ENCODE measurements at regions not wholly inside any gene's neighbourhood (a gene's known extent, or its start where the extent isn't known, plus 50 kb on each side); places are given as distances from the start of the nearest gene placed in this dataset.
A peak's percentile ranks its signal among the peaks of the same experiment; 100 is the strongest.
"Not testable (repeated sequence)": the region's sequence is repeated elsewhere in the genome, so short reads cannot be mapped to it uniquely, and the experiment has no call there.

DNA sequence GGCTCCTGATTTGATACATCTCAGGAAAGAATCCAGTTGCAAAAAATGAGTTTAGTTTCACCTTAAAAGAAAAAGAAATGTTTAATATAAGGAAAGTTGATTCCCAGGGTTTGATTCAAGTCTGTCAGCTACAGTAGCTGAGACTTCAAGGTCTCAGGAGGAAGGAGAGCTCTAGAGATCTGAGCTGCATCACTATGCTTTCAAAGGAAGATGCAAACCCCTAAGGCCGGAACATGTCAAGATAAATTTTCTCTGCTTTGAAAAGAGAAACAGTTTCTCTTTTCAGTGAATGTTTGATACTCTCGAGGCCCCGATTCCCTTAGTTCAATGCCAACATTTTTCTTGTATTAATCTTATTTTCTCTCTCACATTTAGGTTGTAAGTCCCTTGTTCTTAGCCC, 128.6 kb downstream of the RGPD3 start:
- peaks cover 0 to 2% (median 0%) of the 10 kb centered on the region in 9 donors for H3K9me3 Mint-ChIP-seq
- peak overlapping the region in 7 of 10 donors; percentile 6 to 88 (median 71) for H3K27ac Mint-ChIP-seq
- DNase-seq (no peak), ATAC-seq (no peak)
- peaks cover 0 to 2% (median 0%) of the 10 kb centered on the region in 3 donors for H3K36me3 Mint-ChIP-seq
- H3K4me3 Mint-ChIP-seq: peak overlapping the region in 1 of 10 donors; percentile 1
- H3K4me1 Mint-ChIP-seq: peaks cover 0 to 4% (median 2%) of the 10 kb centered on the region in 4 donors
- POLR2A ChIA-PET: no interaction called here
- H3K27me3 Mint-ChIP-seq: peaks cover 0 to 5% (median 0%) of the 10 kb centered on the region in 5 donors

DNA sequence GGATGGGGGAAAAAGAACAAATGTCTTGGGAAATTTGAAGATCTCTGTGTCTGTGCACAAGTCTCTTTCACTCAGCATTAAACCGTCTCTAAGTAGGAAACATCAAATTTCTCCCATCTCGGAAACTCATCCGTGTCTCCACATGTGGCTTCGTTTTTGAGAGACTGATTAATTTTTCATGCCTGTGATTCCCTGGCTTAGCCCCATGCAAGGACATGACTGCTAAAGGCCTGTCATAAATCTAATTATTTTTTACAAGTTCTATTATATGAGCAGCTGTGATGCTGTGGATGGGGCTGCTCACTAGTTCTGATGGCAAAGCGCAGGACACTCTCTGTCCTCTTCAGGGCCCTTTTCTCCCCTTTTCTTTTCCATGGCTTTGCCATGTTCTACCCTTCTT, 129.1 kb downstream of the RGPD3 start:
- DNase-seq (no peak), ATAC-seq (no peak)
- Mint-ChIP-seq H3K27ac (peak overlapping the region in 5 of 10 donors; percentile 44 to 88 (median 78)), H3K4me3 (no peak overlapping the region), H3K27me3 (peaks cover 0 to 5% (median 0%) of the 10 kb centered on the region in 5 donors), H3K4me1 (peaks cover 0 to 4% (median 2%) of the 10 kb centered on the region in 4 donors), H3K36me3 (peaks cover 0 to 2% (median 0%) of the 10 kb centered on the region in 3 donors), H3K9me3 (peaks cover 0 to 2% (median 0%) of the 10 kb centered on the region in 9 donors)
- POLR2A ChIA-PET: no interaction called here

DNA sequence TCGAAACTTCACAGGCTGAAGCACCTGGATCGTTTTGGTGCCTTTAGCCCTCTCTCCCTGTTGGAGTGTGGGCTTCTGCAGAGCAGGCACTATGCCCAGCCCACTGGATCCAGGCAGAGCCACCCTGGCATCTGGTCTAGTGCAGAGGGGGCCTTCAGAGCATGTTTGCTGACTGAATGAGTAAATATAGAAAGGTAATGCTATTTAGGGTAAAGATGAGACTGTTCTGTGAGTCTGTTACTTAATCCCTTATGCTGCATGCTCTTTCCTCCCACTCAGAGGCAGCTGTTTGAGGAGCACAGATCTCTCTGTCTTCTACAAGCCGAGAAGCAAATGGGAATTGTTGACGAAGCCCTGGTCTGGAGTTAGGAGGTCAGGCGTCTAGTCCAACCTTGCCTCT, 130.2 kb downstream of the RGPD3 start:
- H3K9me3 Mint-ChIP-seq: peaks cover 0 to 2% (median 0%) of the 10 kb centered on the region in 9 donors
- no peak for ATAC-seq
- POLR2A ChIA-PET: no interaction called here

DNA sequence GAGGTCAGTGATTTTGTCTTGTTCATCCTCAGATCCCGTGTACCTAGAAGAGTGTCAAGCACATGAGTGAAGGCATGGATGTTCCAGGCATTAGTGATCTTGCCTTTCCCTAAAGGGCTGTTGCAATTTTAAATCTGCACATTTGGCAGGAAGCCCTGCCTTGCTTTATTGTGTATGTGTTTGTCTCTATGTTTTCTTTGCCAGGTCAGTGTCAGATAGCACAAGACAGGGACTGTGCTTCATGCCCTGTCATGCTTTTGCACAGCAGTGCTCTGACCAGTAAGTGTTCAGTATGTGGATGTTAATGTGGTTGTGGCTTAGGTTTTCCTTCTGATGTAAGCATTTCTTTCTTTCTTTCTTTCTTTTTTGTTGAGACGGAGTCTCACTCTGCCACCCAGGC, 131.5 kb downstream of the RGPD3 start:
- POLR2A ChIA-PET: no interaction called here
- no peak overlapping the region for H3K4me3 Mint-ChIP-seq
- no peak overlapping the region for H3K27ac Mint-ChIP-seq
- peaks cover 0 to 5% (median 0%) of the 10 kb centered on the region in 5 donors for H3K27me3 Mint-ChIP-seq
- H3K36me3 Mint-ChIP-seq: no peaks in the 10 kb centered on the region
- ATAC-seq (no peak), DNase-seq (no peak)
- H3K4me1 Mint-ChIP-seq: peaks cover 3 to 12% (median 8%) of the 10 kb centered on the region in 4 donors
- no peaks in the 10 kb centered on the region for H3K9me3 Mint-ChIP-seq

More for the DNA sequence above, 130.2 kb downstream of the RGPD3 start:
- peaks cover 0 to 4% (median 2%) of the 10 kb centered on the region in 4 donors for H3K4me1 Mint-ChIP-seq
- no peak for DNase-seq
- H3K27me3 Mint-ChIP-seq: peaks cover 0 to 5% (median 0%) of the 10 kb centered on the region in 5 donors
- H3K36me3 Mint-ChIP-seq: no peaks in the 10 kb centered on the region
- no peak overlapping the region for H3K4me3 Mint-ChIP-seq
- no peak overlapping the region for H3K27ac Mint-ChIP-seq

DNA sequence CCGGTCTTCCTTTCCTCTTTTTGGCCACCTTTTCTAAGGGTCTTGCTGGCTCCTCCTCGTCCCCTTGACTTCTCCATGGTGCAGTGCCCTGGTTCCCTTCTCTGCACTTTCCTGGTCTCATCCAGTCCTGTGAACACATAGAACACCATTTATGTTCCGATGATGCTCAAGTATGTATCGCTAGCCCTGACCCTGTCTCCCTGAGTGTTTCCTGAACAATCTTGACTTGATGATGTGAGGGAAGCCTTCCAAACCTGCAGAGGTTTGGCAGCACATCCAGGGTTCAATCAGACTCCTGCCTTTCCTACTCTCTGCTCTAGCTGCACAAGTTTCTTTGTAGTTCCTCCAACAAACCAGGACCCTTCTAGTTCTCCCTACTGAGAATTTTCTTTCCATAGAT, 132.1 kb downstream of the RGPD3 start:
- POLR2A ChIA-PET: no interaction called here
- H3K4me1 Mint-ChIP-seq: peaks cover 6 to 15% (median 9%) of the 10 kb centered on the region in 4 donors
- no peaks in the 10 kb centered on the region for H3K36me3 Mint-ChIP-seq
- peaks cover 0 to 5% (median 0%) of the 10 kb centered on the region in 5 donors for H3K27me3 Mint-ChIP-seq
- DNase-seq: no peak
- no peak overlapping the region for H3K4me3 Mint-ChIP-seq
- H3K9me3 Mint-ChIP-seq: no peaks in the 10 kb centered on the region
- H3K27ac Mint-ChIP-seq: no peak overlapping the region
- ATAC-seq: no peak

DNA sequence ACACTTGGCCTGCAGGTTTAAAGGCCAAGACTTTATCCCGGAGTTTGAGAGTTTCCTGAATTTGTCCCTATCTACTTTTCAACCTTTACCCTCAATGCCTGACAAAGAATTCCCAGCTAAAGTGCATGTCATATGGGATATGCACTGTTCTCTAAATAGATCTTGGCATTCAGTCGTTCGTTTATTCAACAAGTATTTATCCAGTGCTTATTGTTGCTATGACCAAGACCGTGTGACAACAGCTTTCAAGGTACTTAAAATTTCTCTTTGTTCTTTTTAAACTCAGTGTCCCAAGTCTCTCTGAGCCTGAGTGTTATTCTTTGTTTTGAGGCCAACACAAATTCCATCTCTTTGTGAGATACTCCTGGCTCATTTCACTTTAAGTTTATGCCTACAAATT, 133.4 kb downstream of the RGPD3 start:
- Mint-ChIP-seq H3K27ac (no peak overlapping the region), H3K9me3 (no peaks in the 10 kb centered on the region), H3K36me3 (no peaks in the 10 kb centered on the region), H3K4me3 (no peak overlapping the region), H3K4me1 (peaks cover 6 to 15% (median 9%) of the 10 kb centered on the region in 4 donors), H3K27me3 (peaks cover 0 to 5% (median 0%) of the 10 kb centered on the region in 5 donors)
- DNase-seq: no peak
- no peak for ATAC-seq
- POLR2A ChIA-PET: no interaction called here

DNA sequence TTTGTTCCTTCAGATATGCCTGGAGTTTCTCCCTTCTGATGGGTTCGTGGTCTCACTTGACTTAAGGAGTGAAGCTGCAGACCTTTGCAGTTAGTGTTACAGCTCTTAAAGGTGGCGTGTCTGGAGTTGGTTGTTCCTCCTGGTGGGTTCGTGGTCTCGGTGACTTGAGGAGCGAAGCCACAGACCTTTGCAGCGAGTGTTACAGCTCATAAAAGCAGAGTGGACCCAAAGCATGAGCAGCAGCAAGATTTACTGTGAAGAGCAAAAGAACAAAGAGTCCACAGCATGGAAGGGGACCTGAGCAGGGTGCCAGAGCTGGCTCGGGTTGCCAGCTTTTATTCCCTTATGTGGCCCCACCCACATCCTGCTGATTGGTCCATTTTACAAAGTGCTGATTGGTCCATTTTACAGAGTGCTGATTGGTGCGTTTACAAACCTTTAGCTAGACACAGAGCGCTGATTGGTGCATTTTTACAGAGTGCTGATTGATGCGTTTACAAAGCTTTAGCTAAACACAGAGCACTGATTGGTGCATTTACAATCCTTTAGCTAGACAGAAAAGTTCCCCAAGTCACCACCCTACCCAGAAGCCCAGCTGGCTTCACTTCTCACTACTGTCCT, 134.8 kb downstream of the RGPD3 start:
- POLR2A ChIA-PET, H3K4me3 Mint-ChIP-seq, DNase-seq, H3K27me3 Mint-ChIP-seq, H3K9me3 Mint-ChIP-seq, H3K36me3 Mint-ChIP-seq, ATAC-seq: not testable (repeated sequence)
- Mint-ChIP-seq H3K27ac (peak overlapping the region in 1 of 10 donors; percentile 16), H3K4me1 (peaks cover 5 to 12% (median 8%) of the 10 kb centered on the region in 4 donors)

DNA sequence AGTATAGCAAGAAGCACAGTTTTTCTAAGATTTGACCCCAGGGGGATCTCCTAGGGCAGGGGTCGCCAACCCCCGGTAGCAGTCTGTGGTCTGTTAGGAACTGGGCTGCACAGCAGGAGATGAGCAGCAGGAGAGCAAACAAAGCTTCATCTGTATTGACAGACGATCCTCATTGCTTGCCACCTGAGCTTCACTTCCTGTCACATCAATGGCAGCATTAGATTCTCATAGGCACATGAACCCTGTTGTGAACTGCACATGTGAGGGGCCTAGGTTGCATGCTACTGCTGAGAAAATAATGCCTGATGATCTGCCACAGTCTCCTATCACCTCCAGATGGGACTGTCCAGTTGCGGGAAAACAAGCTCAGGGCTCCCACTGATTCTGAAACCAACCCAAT, 136.2 kb downstream of the RGPD3 start:
- Mint-ChIP-seq H3K4me3 (peak overlapping the region in 9 of 10 donors; percentile 19 to 49 (median 34)), H3K4me1 (peaks cover 5 to 12% (median 8%) of the 10 kb centered on the region in 4 donors), H3K9me3 (no peaks in the 10 kb centered on the region), H3K36me3 (no peaks in the 10 kb centered on the region), H3K27me3 (peaks cover 0 to 5% (median 0%) of the 10 kb centered on the region in 5 donors), H3K27ac (peak overlapping the region in 7 of 10 donors; percentile 2 to 73 (median 50))
- ATAC-seq: peak in 1 of 2 donors; percentile 51
- peak in 2 of 10 donors; percentile 4 to 10 for DNase-seq
- POLR2A ChIA-PET: no interaction called here

DNA sequence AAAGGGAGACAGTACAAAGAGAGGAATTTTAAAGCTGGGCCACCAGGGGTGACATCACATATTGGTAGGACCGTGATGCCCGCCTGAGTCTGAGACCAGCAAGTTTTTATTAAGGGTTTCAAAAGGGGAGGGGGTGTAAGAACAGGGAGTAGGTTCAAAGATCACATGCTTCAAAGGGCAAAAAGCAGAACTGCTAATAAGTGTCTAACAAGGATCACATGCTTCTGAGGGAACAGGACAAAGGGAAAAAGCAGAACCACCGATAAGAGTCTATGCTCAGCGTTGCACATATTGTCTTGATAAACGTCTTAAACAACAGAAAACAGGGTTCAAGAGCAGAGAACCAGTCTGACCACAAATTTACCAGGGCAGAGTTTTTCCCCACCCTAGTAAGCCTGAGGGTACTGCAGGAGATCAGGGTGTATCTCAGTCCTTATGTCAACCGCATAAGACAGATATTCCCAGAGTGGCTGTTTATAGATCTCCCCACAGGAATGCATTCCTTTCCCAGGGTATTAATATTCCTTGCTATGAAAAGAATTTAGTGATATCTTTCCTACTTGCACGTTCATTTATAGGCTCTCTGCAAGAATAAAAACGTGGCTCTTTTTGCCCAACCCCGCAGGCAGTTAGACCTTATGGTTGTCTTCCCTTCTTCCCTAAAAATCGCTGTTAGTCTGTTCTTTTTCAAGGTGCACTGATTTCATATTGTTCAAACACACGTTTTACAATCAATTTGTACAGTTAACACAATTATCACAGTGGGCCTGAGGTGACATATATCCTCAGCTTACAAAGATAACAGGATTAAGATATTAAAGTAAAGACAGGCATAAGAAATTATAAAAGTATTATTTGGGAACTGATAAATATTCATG, 136.5 kb upstream of the UXS1 start:
- H3K9me3 Mint-ChIP-seq, H3K4me3 Mint-ChIP-seq, H3K27me3 Mint-ChIP-seq, DNase-seq, H3K36me3 Mint-ChIP-seq, POLR2A ChIA-PET, ATAC-seq: not testable (repeated sequence)
- H3K4me1 Mint-ChIP-seq: peaks cover 5 to 12% (median 8%) of the 10 kb centered on the region in 4 donors
- H3K27ac Mint-ChIP-seq: peak overlapping the region in 1 of 10 donors; percentile 42

DNA sequence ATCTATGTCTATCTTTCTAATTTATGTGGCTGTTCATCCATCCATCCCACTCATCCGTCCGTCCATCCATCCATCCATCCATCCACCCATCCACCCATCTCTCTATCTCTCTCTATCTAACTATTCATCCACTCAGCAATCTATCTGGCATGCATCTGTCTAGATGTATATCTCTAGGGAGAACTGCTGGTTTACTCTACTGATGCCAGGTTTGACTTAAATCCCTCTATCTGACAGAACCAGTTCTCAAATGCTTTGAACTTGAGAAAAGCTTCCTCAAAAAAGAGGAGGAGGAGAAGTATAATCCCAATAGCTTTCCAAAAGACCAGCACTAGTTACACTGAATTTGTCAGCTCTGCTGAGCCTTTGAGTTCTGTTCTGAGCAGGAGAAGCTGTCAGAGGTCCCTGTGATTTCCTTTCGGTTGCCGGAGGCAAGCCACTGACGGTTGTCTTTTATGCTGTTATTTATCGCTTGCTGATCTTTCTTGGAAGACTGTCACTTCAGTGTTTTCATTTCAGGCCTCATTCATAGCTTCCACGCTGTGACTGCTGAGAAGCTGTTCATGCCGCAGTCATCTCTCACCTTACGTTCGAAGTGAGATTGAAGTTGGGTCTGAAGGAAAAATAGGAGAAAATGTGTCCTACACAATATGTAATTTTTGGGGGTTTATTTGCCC, 129.4 kb upstream of the UXS1 start:
- no peak overlapping the region for H3K4me3 Mint-ChIP-seq
- H3K27me3 Mint-ChIP-seq: peaks cover 3 to 9% (median 7%) of the 10 kb centered on the region in 5 donors
- no peak for DNase-seq
- H3K4me1 Mint-ChIP-seq: no peaks in the 10 kb centered on the region
- no peaks in the 10 kb centered on the region for H3K36me3 Mint-ChIP-seq
- ATAC-seq: no peak
- no peak overlapping the region for H3K27ac Mint-ChIP-seq
- POLR2A ChIA-PET: no interaction called here
- peaks cover 0 to 1% (median 0%) of the 10 kb centered on the region in 9 donors for H3K9me3 Mint-ChIP-seq

DNA sequence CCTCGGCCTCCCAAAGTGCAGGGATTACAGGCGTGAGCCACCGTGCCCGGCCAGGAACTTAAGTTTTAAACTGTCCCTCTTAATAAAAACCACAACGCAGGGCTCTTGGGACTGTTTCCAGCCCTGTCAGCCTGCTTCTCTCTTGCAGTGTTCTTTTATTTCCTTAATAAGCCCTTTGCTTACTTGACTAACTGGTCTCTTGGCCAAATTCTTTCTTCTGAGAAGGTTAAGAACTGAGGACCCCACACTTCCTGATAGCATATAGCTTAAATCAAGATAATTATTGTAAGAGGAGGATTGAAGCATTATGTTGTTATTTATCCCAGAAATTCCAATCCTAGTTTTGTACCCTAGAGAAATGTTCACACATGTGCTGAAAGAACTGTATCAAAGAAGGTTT, 128.2 kb upstream of the UXS1 start:
- Mint-ChIP-seq H3K4me1 (no peaks in the 10 kb centered on the region), H3K4me3 (no peak overlapping the region), H3K9me3 (peaks cover 0 to 1% (median 0%) of the 10 kb centered on the region in 9 donors), H3K27ac (no peak overlapping the region), H3K36me3 (no peaks in the 10 kb centered on the region), H3K27me3 (peaks cover 3 to 9% (median 7%) of the 10 kb centered on the region in 5 donors)
- no peak for DNase-seq
- ATAC-seq: no peak
- POLR2A ChIA-PET: no interaction called here

DNA sequence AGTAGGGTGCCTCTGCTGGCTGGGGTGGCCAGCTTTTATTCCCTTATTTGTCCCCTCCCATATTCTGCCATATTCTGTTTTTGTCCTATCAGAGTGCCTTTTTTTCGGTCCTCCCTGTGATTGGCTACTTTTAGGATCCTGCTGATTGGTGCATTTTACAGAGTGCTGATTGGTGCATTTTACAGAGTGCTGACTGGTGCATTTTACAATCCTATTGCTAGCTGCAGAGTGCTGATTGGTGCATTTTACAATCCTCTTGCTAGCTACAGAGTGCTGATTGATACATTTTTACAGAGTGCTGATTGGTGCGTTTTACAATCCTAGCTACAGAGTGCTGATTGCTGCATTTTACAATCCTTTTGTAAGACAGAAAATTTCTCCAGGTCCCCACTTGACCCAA, 126.3 kb upstream of the UXS1 start:
- DNase-seq, H3K4me1 Mint-ChIP-seq, H3K9me3 Mint-ChIP-seq, ATAC-seq, H3K27me3 Mint-ChIP-seq, H3K4me3 Mint-ChIP-seq, H3K27ac Mint-ChIP-seq, H3K36me3 Mint-ChIP-seq, POLR2A ChIA-PET: not testable (repeated sequence)

DNA sequence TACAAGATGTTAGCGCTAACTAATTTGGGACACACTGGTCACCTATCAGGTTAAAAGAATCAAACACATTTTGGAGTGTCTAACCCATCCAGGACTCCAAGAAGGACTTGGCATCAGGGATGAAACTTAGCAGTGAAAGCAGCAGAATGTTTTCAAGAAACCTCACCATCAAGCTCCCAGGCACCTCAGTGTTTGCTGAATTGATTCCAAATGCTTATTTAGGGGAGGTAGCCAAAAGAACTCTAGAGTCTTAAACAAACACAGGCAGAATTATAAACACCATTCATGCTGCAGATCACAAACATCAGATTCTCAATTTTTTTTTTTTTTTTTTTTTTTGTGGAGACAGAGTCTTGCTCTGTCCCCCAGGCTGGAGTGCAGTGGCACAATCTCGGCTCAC, 122.8 kb upstream of the UXS1 start:
- Mint-ChIP-seq H3K4me3 (no peak overlapping the region), H3K4me1 (peaks cover 4 to 11% (median 7%) of the 10 kb centered on the region in 4 donors), H3K9me3 (peaks cover 0 to 1% (median 0%) of the 10 kb centered on the region in 9 donors), H3K27me3 (peaks cover 0 to 2% (median 0%) of the 10 kb centered on the region in 5 donors), H3K27ac (no peak overlapping the region), H3K36me3 (no peaks in the 10 kb centered on the region)
- no peak for ATAC-seq
- POLR2A ChIA-PET: no interaction called here
- no peak for DNase-seq

Measured in naive thymus-derived CD8-positive, alpha-beta T cell (primary cell).